Upper lobe of right lung (tissue), 1 donor: ENCODE measurements at regions not wholly inside any gene's neighbourhood (a gene's known extent, or its start where the extent isn't known, plus 50 kb on each side); places are given as distances from the start of the nearest gene placed in this dataset.
A peak's percentile ranks its signal among the peaks of the same experiment; 100 is the strongest.

Experiments used
- ATAC-seq: fragments of 200-7000 bp; cut with Tn5 transposase; one replicate; pipeline ENCODE4 v1.9.1; 2020; ENCODE audit warnings: mild to moderate bottlenecking, moderate library complexity
- DNase-seq: peaks from one replicate; pipeline ENCODE4 v3.0.0-alpha.2; 2020
- H3K27ac ChIP-seq: fragments of 200-600 bp; one replicate; pipeline ENCODE4 v1.8.0; 2022
- H3K27me3 ChIP-seq: fragments of 200-600 bp; one replicate; pipeline ENCODE4 v1.8.0; 2022; ENCODE audit warnings: mild to moderate bottlenecking
- H3K36me3 ChIP-seq: fragments of 200-600 bp; one replicate; pipeline ENCODE4 v1.8.0; 2022
- H3K4me1 ChIP-seq: fragments of 200-600 bp; one replicate; pipeline ENCODE4 v1.8.0; 2022
- H3K4me3 ChIP-seq: fragments of 200-600 bp; one replicate; pipeline ENCODE4 v1.8.0; 2022; ENCODE audit warnings: mild to moderate bottlenecking
- H3K9me3 ChIP-seq: fragments of 200-600 bp; one replicate; pipeline ENCODE4 v1.8.0; 2022
- CTCF ChIP-seq: fragments of 200-600 bp; IDR thresholded peaks from one replicate; pipeline ENCODE4 v1.8.0; 2022; ENCODE audit warnings: antibody characterized with exemption
- intact Hi-C: fragments of 100-400 bp; cut with DNase I; formaldehyde crosslinking; loops from one replicate; pipeline ENCODE4 v1.11.0; 2022
- donor health status: DM: no; HTN: yes; CAD: no; lungs with severe emphysema.

- H3K9me3 ChIP-seq = no peaks in the 10 kb centered on the region
- no peak overlapping the region for H3K27ac ChIP-seq
- ATAC-seq = no peak
- TF ChIP-seq CTCF = no peak
- H3K4me3 ChIP-seq = no peak overlapping the region
- no peaks in the 10 kb centered on the region for H3K27me3 ChIP-seq
- H3K4me1 ChIP-seq = no peaks in the 10 kb centered on the region
- DNase-seq = no peak
- H3K36me3 ChIP-seq = no peaks in the 10 kb centered on the region
- intact Hi-C loops = no loop called here
Measured at GRCh38 chr11:80144897-80145594, 704.2 kb upstream of the TENM4 start.

DNA sequence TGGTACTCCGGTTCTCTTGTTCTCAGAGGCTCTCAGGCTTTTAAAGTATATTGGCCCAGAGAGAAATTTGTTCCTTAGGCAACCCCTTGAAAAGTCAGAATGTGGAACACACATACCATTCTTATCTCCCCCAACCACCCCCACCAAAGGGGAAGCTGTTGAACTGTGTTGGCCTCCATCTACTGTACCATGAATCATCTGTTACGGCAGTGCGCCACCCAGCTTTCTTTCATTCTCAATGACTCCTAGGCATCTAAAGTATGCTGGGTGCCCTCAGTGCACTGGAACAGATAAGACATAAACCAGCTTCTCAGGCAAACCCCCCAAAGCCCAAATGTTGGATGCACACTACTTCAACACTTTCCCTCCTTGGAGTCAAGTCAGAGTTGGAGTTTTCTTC is 696.2 kb upstream of the TENM4 start:
- no peak for DNase-seq
- TF ChIP-seq CTCF = no peak
- no peaks in the 10 kb centered on the region for H3K9me3 ChIP-seq
- no peaks in the 10 kb centered on the region for H3K27me3 ChIP-seq
- H3K4me1 ChIP-seq = no peaks in the 10 kb centered on the region
- intact Hi-C loops = no loop called here
- no peak overlapping the region for H3K27ac ChIP-seq
- peak; percentile 73 for ATAC-seq
- no peak overlapping the region for H3K4me3 ChIP-seq
- no peaks in the 10 kb centered on the region for H3K36me3 ChIP-seq

DNA sequence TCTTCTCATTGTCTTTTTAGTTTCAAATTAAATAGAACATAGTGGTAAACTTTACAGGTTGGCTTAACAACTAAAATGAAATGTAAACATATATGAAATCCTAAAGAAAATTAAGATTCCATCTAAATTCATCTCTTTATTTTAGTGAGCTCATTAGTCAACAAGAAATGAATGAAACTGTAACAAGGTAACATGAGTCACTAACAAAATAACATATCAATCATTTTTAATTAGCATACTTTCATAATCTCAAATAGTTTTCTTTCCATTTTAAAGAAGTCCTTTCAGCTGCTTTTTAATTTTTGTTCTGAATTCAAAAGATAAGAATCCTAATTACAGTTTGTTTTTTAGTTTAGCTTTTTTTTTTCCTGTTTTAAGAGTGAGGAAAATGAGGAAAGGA is 688.6 kb upstream of the TENM4 start:
- Histone ChIP-seq H3K9me3 (no peaks in the 10 kb centered on the region), H3K27ac (no peak overlapping the region), H3K36me3 (no peaks in the 10 kb centered on the region), H3K4me1 (no peaks in the 10 kb centered on the region), H3K4me3 (no peak overlapping the region), H3K27me3 (no peaks in the 10 kb centered on the region)
- TF ChIP-seq CTCF = no peak
- no peak for ATAC-seq
- intact Hi-C loops = no loop called here
- DNase-seq = no peak

GRCh38 chr11:80122211-80122610 is 681.4 kb upstream of the TENM4 start:
- no peak overlapping the region for H3K4me3 ChIP-seq
- no peaks in the 10 kb centered on the region for H3K36me3 ChIP-seq
- no peak for DNase-seq
- no peak overlapping the region for H3K27ac ChIP-seq
- no peaks in the 10 kb centered on the region for H3K27me3 ChIP-seq
- intact Hi-C loops = no loop called here
- H3K9me3 ChIP-seq = no peaks in the 10 kb centered on the region
- ATAC-seq = no peak
- no peaks in the 10 kb centered on the region for H3K4me1 ChIP-seq
- no peak for TF ChIP-seq CTCF

- H3K36me3 ChIP-seq = no peaks in the 10 kb centered on the region
- no peak for TF ChIP-seq CTCF
- intact Hi-C loops = no loop called here
- H3K4me3 ChIP-seq = no peak overlapping the region
- no peak for ATAC-seq
- H3K27ac ChIP-seq = no peak overlapping the region
- no peaks in the 10 kb centered on the region for H3K9me3 ChIP-seq
- no peak for DNase-seq
- H3K27me3 ChIP-seq = no peaks in the 10 kb centered on the region
- no peaks in the 10 kb centered on the region for H3K4me1 ChIP-seq
Measured at GRCh38 chr11:80118073-80118472, 677.2 kb upstream of the TENM4 start.

DNA sequence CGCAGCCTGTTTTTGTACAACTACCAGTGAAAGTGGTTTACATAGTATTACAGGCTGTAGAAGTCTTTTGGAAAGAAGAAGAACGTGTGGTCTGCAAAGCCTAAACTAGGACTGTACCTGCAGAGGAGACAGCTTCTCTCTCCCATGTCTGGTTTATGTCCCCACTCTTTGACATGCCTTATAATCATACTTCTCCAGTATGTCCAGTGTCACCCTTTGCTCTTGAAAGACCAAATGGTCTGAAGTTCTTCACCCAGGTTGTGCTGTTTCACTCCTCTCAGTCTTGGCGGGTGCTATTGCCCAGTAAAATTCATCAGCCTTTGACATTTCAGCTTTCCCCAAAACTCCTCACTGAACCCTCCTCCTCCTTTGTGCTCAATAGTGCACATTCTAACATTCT is 676.0 kb upstream of the TENM4 start:
- Histone ChIP-seq H3K4me3 (no peak overlapping the region), H3K36me3 (no peaks in the 10 kb centered on the region), H3K27me3 (no peaks in the 10 kb centered on the region), H3K27ac (no peak overlapping the region), H3K4me1 (no peaks in the 10 kb centered on the region), H3K9me3 (no peaks in the 10 kb centered on the region)
- no peak for TF ChIP-seq CTCF
- intact Hi-C loops = no loop called here
- no peak for DNase-seq
- no peak for ATAC-seq
